ENCODE measurements at regions not wholly inside any gene's neighbourhood (a gene's known extent, or its start where the extent isn't known, plus 50 kb on each side); places are given as distances from the start of the nearest gene placed in this dataset.

DNA sequence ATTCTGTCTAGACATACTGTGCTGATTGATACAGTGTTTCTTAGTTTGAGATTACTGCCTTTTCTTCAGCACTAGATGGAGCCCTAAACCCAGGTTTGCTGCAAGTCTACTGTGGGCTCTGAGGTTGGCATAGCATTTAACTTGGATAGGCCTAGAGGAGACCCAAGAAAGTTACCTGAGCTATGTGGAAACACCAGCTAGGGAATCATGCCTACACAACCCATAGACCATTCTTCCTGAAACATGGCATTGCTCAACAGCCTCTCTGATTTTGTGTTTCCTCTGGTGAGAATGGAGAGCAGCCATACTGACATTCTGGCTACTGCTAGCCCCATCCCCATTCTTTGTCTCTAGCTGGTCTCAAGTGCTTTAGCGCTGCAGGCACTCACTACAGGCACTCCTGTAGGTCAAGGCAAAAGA is 287.7 kb upstream of the PCDH18 start:
- ChIA-PET POLR2A (no interaction called here), CTCF (interaction anchor here (0.7 to 3.4 kb wide), 24 partner anchors 9 to 1052 kb away, joined by 3 to 21 read pairs (median 4); no protein-coding TSS in a partner anchor), SMC1A (ENCODE audit: uncharacterized antibody, unreplicated experiment) (interaction anchor here (0.6 to 3.5 kb wide), 12 partner anchors 13 to 1051 kb away, joined by 3 to 22 read pairs (median 4); no protein-coding TSS in a partner anchor), RAD21 (ENCODE audit: unreplicated experiment) (interaction anchor here (0.8 to 5.8 kb wide), 9 partner anchors 33 to 1051 kb away, joined by 3 to 35 read pairs (median 6); no protein-coding TSS in a partner anchor)
- no peak overlapping the region for H3K9ac ChIP-seq (ENCODE audit: control insufficient read depth, insufficient read depth, low read length)
- no peaks in the 10 kb centered on the region for H3K9me3 ChIP-seq (replicated peaks; ENCODE audit: control insufficient read depth, insufficient read depth, low read length)
- TF ChIP-seq SMC3 (IDR thresholded peaks at IDR 0.05; ENCODE audit: borderline replicate concordance, low read length) (peak; percentile 87), HDAC2 (IDR thresholded peaks at IDR 0.05) (no peak), RAD21 (IDR thresholded peaks at IDR 0.05; ENCODE audit: insufficient read depth, low read depth, low read length) (peak; percentile 89)
- TF ChIP-seq, protein P1, sequence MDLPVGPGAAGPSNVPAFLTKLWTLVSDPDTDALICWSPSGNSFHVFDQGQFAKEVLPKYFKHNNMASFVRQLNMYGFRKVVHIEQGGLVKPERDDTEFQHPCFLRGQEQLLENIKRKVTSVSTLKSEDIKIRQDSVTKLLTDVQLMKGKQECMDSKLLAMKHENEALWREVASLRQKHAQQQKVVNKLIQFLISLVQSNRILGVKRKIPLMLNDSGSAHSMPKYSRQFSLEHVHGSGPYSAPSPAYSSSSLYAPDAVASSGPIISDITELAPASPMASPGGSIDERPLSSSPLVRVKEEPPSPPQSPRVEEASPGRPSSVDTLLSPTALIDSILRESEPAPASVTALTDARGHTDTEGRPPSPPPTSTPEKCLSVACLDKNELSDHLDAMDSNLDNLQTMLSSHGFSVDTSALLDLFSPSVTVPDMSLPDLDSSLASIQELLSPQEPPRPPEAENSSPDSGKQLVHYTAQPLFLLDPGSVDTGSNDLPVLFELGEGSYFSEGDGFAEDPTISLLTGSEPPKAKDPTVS (IDR thresholded peaks at IDR 0.05; ENCODE audit: low read depth, low read length), result no peak
- TF ChIP-seq, protein P2, sequence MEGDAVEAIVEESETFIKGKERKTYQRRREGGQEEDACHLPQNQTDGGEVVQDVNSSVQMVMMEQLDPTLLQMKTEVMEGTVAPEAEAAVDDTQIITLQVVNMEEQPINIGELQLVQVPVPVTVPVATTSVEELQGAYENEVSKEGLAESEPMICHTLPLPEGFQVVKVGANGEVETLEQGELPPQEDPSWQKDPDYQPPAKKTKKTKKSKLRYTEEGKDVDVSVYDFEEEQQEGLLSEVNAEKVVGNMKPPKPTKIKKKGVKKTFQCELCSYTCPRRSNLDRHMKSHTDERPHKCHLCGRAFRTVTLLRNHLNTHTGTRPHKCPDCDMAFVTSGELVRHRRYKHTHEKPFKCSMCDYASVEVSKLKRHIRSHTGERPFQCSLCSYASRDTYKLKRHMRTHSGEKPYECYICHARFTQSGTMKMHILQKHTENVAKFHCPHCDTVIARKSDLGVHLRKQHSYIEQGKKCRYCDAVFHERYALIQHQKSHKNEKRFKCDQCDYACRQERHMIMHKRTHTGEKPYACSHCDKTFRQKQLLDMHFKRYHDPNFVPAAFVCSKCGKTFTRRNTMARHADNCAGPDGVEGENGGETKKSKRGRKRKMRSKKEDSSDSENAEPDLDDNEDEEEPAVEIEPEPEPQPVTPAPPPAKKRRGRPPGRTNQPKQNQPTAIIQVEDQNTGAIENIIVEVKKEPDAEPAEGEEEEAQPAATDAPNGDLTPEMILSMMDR (IDR thresholded peaks at IDR 0.05 in 2 of 3, conservative IDR thresholded peaks at IDR 0.05 in 1 of 3; ENCODE audit: control insufficient read depth in 2 of 3, extremely low read depth in 1 of 3, insufficient read depth in 1 of 3, low read depth in 3 of 3, low read length in 3 of 3), result peak; percentile 62 to 77 (median 66)
- H3K79me2 ChIP-seq (ENCODE audit: control insufficient read depth, insufficient read depth, low read length), result no peaks in the 10 kb centered on the region
- BruUV-seq (replicated peaks), result no TSS peak
- H3K4me3 ChIP-seq, result no peak overlapping the region
- no peak overlapping the region for H3K27ac ChIP-seq (ENCODE audit: control insufficient read depth, insufficient read depth)
- H4K20me1 ChIP-seq (ENCODE audit: control insufficient read depth, insufficient read depth), result no peaks in the 10 kb centered on the region
- in situ Hi-C loops (cut with MboI), result loop anchor here (10.0 kb wide), 1 partner anchor 865 kb away; no protein-coding TSS in a partner anchor
- 25% methylated on average over 1 of the region's 1 CpG for WGBS (ENCODE audit: insufficient coverage, insufficient replicate concordance, low lambda C conversion rate, missing lambda C conversion rate)
- DNase-seq (ENCODE audit: low read depth, low spot score), result peak; percentile 1
- no peak overlapping the region for H3K4me2 ChIP-seq (ENCODE audit: control insufficient read depth, insufficient read depth)
- no peaks in the 10 kb centered on the region for H3K36me3 ChIP-seq (ENCODE audit: control insufficient read depth in 2 of 2, insufficient read depth in 2 of 2, low read length in 1 of 2)
- H2AFZ ChIP-seq (ENCODE audit: control insufficient read depth, low read depth, low read length), result no peak overlapping the region
- peak; percentile 97 for ATAC-seq
- FAIRE-seq, result no peak
- no peaks in the 10 kb centered on the region for H3K4me1 ChIP-seq (ENCODE audit: control insufficient read depth, insufficient read depth, low read length)
- intact Hi-C loops (cut with micrococcal nuclease; ENCODE audit: unreplicated experiment), result loop anchor here (1.0 to 5.0 kb wide), 6 partner anchors 41 to 1051 kb away; no protein-coding TSS in a partner anchor
- no peaks in the 10 kb centered on the region for H3K27me3 ChIP-seq (replicated peaks in 1 of 2; ENCODE audit: control insufficient read depth in 2 of 2, insufficient read depth in 2 of 2, low read length in 1 of 2)

Measured in GM12878 (cell line).